DOHH2 (cell line): ENCODE measurements at regions not wholly inside any gene's neighbourhood (a gene's known extent, or its start where the extent isn't known, plus 50 kb on each side); places are given as distances from the start of the nearest gene placed in this dataset.
"Not testable (repeated sequence)": the region's sequence is repeated elsewhere in the genome, so short reads cannot be mapped to it uniquely, and the experiment has no call there.

ENCODE experiments used
- H3F3A ChIP-seq: fragments of 200-600 bp; sonication (generic), shearing (Covaris generic); 2 replicates; pipeline ENCODE4 v1.6.0; 2016; ENCODE audit warnings: antibody characterized with exemption, mild to moderate bottlenecking; ENCODE audit not compliant: control insufficient read depth, insufficient read depth
- H3K27ac ChIP-seq: fragments of 200-600 bp; sonication (generic); 2 replicates; pipeline ENCODE4 v1.5.1; 2014; ENCODE audit warnings: low read depth, mild to moderate bottlenecking, low read length, moderate library complexity
- H3K27me3 ChIP-seq: fragments of 200-600 bp; sonication (generic); 2 replicates; pipeline ENCODE4 v1.6.1; 2014; ENCODE audit warnings: mild to moderate bottlenecking, low read length, mixed read lengths; ENCODE audit not compliant: control insufficient read depth
- H3K36me3 ChIP-seq: fragments of 200-600 bp; sonication (generic); 2 replicates; pipeline ENCODE4 v1.6.1; 2014; ENCODE audit warnings: mild to moderate bottlenecking, low read length, moderate library complexity, mixed read lengths; ENCODE audit not compliant: control insufficient read depth
- H3K4me1 ChIP-seq: fragments of 200-600 bp; sonication (generic); 2 replicates; pipeline ENCODE4 v1.6.1; 2014; ENCODE audit warnings: mild to moderate bottlenecking, low read length, mixed read lengths; ENCODE audit not compliant: control insufficient read depth
- H3K4me2 ChIP-seq: fragments of 200-600 bp; sonication (generic); 2 replicates; pipeline ENCODE4 v1.6.0; 2014; ENCODE audit warnings: mild to moderate bottlenecking, low read length, moderate library complexity
- H3K4me3 ChIP-seq: fragments of 200-600 bp; sonication (generic); 2 replicates; pipeline ENCODE4 v1.5.1; 2014; ENCODE audit warnings: mild to moderate bottlenecking, low read length, mixed read lengths
- H3K79me2 ChIP-seq: fragments of 200-600 bp; sonication (generic); 2 replicates; pipeline ENCODE4 v1.6.1; 2014; ENCODE audit warnings: mild to moderate bottlenecking, low read length, mixed read lengths; ENCODE audit not compliant: control insufficient read depth
- H3K9me2 ChIP-seq: fragments of 200-600 bp; sonication (generic); replicated peaks from 2 replicates; pipeline ENCODE4 v1.6.1; 2014; ENCODE audit warnings: mild to moderate bottlenecking, low read length, mixed read lengths; ENCODE audit not compliant: control insufficient read depth
- H3K9me3 ChIP-seq: fragments of 200-600 bp; sonication (generic); 2 replicates; pipeline ENCODE4 v1.6.1; 2014; ENCODE audit warnings: antibody characterized with exemption, low read length, mixed read lengths; ENCODE audit not compliant: control insufficient read depth, insufficient read depth
- H4K20me1 ChIP-seq: fragments of 200-600 bp; sonication (generic); 2 replicates; pipeline ENCODE4 v1.6.0; 2014; ENCODE audit warnings: low read depth, mild to moderate bottlenecking, antibody characterized with exemption, low read length, moderate library complexity; ENCODE audit not compliant: control insufficient read depth, insufficient read depth
- CTCF ChIP-seq: fragments of 200-600 bp; sonication (generic); IDR thresholded peaks from one replicate; pipeline ENCODE4 v1.5.1; 2014; ENCODE audit warnings: antibody characterized with exemption, mild to moderate bottlenecking, low read depth, low read length; ENCODE audit not compliant: poor library complexity, severe bottlenecking
- EZH2phosphoT487 ChIP-seq: fragments of 200-600 bp; sonication (generic); IDR thresholded peaks from 2 replicates; pipeline ENCODE4 v1.6.1; 2017; ENCODE audit warnings: borderline replicate concordance, mild to moderate bottlenecking, antibody characterized with exemption, low read length, moderate library complexity, mixed read lengths

GRCh38 chr12:105609001-105609400 lies 278.5 kb downstream of the C12orf75 start:
- not testable (repeated sequence) for H3K4me1 ChIP-seq, H3K27ac ChIP-seq, H3K27me3 ChIP-seq, H3K9me2 ChIP-seq, H3F3A ChIP-seq, H3K36me3 ChIP-seq, H3K4me3 ChIP-seq, H3K4me2 ChIP-seq, H3K79me2 ChIP-seq, H3K9me3 ChIP-seq, H4K20me1 ChIP-seq

GRCh38 chr12:105610459-105610858 lies 280.0 kb downstream of the C12orf75 start:
- Histone ChIP-seq H3K27me3 (0 out of 2 replicates have a peak, but pooled peaks cover 3% of the 10 kb centered on the region), H3F3A (no peaks in the 10 kb centered on the region), H3K9me2 (no peaks in the 10 kb centered on the region), H3K4me3 (no peak overlapping the region), H4K20me1 (no peaks in the 10 kb centered on the region), H3K79me2 (no peaks in the 10 kb centered on the region), H3K4me1 (no peaks in the 10 kb centered on the region), H3K9me3 (no peaks in the 10 kb centered on the region), H3K4me2 (no peak overlapping the region), H3K36me3 (no peaks in the 10 kb centered on the region), H3K27ac (no peak overlapping the region)
- TF ChIP-seq EZH2phosphoT487 (no peak), CTCF (no peak)

GRCh38 chr12:105611340-105611739 lies 280.8 kb downstream of the C12orf75 start:
- Histone ChIP-seq H3K36me3 (no peaks in the 10 kb centered on the region), H3K4me1 (no peaks in the 10 kb centered on the region), H3K9me3 (no peaks in the 10 kb centered on the region), H3K4me3 (no peak overlapping the region), H3K27me3 (0 out of 2 replicates have a peak, but pooled peaks cover 3% of the 10 kb centered on the region), H3F3A (no peaks in the 10 kb centered on the region), H3K4me2 (no peak overlapping the region), H3K27ac (no peak overlapping the region), H4K20me1 (no peaks in the 10 kb centered on the region), H3K9me2 (no peaks in the 10 kb centered on the region), H3K79me2 (no peaks in the 10 kb centered on the region)
- TF ChIP-seq EZH2phosphoT487, result no peak
- TF ChIP-seq CTCF, result no peak

GRCh38 chr12:105613269-105613668 lies 282.8 kb downstream of the C12orf75 start:
- no peaks in the 10 kb centered on the region for H3K36me3 ChIP-seq
- no peak overlapping the region for H3K4me2 ChIP-seq
- no peaks in the 10 kb centered on the region for H3K9me2 ChIP-seq
- no peaks in the 10 kb centered on the region for H3K4me1 ChIP-seq
- H3K4me3 ChIP-seq, result no peak overlapping the region
- no peaks in the 10 kb centered on the region for H3K9me3 ChIP-seq
- TF ChIP-seq EZH2phosphoT487 (no peak), CTCF (no peak)
- no peak overlapping the region for H3K27ac ChIP-seq
- no peaks in the 10 kb centered on the region for H4K20me1 ChIP-seq
- H3K79me2 ChIP-seq, result no peaks in the 10 kb centered on the region
- H3F3A ChIP-seq, result no peaks in the 10 kb centered on the region
- 0 out of 2 replicates have a peak, but pooled peaks cover 3% of the 10 kb centered on the region for H3K27me3 ChIP-seq
